ENCODE measurements at regions not wholly inside any gene's neighbourhood (a gene's known extent, or its start where the extent isn't known, plus 50 kb on each side); places are given as distances from the start of the nearest gene placed in this dataset.
"Not testable (repeated sequence)": the region's sequence is repeated elsewhere in the genome, so short reads cannot be mapped to it uniquely, and the experiment has no call there.

- TF ChIP-seq, protein P1, sequence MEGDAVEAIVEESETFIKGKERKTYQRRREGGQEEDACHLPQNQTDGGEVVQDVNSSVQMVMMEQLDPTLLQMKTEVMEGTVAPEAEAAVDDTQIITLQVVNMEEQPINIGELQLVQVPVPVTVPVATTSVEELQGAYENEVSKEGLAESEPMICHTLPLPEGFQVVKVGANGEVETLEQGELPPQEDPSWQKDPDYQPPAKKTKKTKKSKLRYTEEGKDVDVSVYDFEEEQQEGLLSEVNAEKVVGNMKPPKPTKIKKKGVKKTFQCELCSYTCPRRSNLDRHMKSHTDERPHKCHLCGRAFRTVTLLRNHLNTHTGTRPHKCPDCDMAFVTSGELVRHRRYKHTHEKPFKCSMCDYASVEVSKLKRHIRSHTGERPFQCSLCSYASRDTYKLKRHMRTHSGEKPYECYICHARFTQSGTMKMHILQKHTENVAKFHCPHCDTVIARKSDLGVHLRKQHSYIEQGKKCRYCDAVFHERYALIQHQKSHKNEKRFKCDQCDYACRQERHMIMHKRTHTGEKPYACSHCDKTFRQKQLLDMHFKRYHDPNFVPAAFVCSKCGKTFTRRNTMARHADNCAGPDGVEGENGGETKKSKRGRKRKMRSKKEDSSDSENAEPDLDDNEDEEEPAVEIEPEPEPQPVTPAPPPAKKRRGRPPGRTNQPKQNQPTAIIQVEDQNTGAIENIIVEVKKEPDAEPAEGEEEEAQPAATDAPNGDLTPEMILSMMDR (IDR thresholded peaks at IDR 0.05), result no peak
- H3K4me3 ChIP-seq, result no peak overlapping the region
- no peaks in the 10 kb centered on the region for H3K36me3 ChIP-seq
- DNase-seq, result no peak
- H3K4me1 ChIP-seq, result no peaks in the 10 kb centered on the region
- no peaks in the 10 kb centered on the region for H3K9me3 ChIP-seq
- H3K27ac ChIP-seq, result no peak overlapping the region
- intact Hi-C loops (cut with DNase I; ENCODE audit: low total_unique reads), result no loop called here
- H3K27me3 ChIP-seq, result no peaks in the 10 kb centered on the region
Observed at GRCh38 chr5:163889369-163889768, 383.9 kb downstream of the MAT2B start.

DNA sequence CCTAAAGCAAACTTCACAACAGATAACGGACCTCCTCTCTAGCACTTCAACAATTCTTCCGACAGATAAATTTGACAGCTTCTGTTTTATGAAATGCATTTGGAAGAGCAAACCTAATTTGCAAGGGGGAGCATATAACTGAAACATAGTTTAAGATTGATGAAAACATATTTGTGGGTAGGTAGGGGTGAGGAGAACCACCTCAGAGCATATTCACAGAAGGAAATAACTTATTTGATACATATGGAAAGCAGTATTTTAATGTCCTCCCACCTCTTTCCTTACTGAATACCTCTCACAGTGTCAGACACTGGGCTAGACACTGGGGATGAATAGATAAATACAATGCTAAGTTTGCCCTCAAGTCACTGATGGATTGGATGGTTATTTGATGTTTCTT, 384.8 kb downstream of the MAT2B start:
- H3K4me1 ChIP-seq, result no peaks in the 10 kb centered on the region
- H3K4me3 ChIP-seq, result no peak overlapping the region
- no peaks in the 10 kb centered on the region for H3K27me3 ChIP-seq
- H3K9me3 ChIP-seq, result no peaks in the 10 kb centered on the region
- no peak for DNase-seq
- intact Hi-C loops (cut with DNase I; ENCODE audit: low total_unique reads), result no loop called here
- H3K27ac ChIP-seq, result no peak overlapping the region
- no peaks in the 10 kb centered on the region for H3K36me3 ChIP-seq
- TF ChIP-seq, protein P1 (IDR thresholded peaks at IDR 0.05), result no peak

DNA sequence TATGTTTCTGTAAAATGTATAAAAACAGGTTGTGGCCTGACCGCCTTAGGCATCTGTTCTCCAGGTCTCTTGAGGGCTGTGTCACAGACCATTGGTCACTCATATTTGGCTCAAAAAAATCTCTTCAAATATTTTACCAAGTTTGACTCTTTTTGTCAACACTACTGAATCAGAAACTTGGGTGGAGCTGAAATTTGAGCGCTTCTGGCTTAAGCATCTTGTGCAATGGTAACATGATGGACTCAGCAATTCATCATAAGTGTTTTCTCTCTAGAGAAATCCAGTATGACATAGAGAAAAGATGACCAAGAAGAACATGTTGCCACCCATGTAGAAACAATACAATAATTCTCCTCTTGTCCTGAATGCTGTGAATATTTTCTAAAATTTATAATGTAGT, 387.9 kb downstream of the MAT2B start:
- TF ChIP-seq, protein P1 (IDR thresholded peaks at IDR 0.05), result no peak
- H3K36me3 ChIP-seq, result no peaks in the 10 kb centered on the region
- intact Hi-C loops (cut with DNase I; ENCODE audit: low total_unique reads), result no loop called here
- H3K4me1 ChIP-seq, result no peaks in the 10 kb centered on the region
- no peak overlapping the region for H3K4me3 ChIP-seq
- no peak overlapping the region for H3K27ac ChIP-seq
- H3K9me3 ChIP-seq, result no peaks in the 10 kb centered on the region
- no peaks in the 10 kb centered on the region for H3K27me3 ChIP-seq
- DNase-seq, result no peak

GRCh38 chr5:163894645-163895044, 389.2 kb downstream of the MAT2B start:
- TF ChIP-seq, protein P1 (IDR thresholded peaks at IDR 0.05), result no peak
- intact Hi-C loops (cut with DNase I; ENCODE audit: low total_unique reads), result no loop called here
- H3K27me3 ChIP-seq, result no peaks in the 10 kb centered on the region
- no peak overlapping the region for H3K27ac ChIP-seq
- no peaks in the 10 kb centered on the region for H3K4me1 ChIP-seq
- DNase-seq, result no peak
- no peak overlapping the region for H3K4me3 ChIP-seq
- H3K9me3 ChIP-seq, result no peaks in the 10 kb centered on the region
- no peaks in the 10 kb centered on the region for H3K36me3 ChIP-seq

DNA sequence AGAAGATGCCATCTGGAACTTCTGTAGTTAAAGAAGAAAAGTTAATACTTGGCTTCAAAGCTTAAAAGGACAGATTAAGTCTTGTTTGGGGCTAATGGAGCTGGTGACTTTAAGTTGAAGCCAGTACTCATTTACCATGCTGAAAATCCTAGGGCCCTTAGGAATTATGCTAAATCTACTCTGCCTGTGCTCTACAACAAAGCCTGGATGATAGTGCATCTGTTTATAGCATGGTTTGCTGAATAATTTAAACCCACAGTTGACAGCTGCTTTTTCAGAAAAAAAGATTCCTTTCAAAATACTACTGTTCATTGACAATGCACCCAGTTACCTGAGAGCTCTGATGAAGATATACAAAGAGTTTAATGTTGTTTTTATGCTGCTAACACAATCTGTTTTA, 393.5 kb downstream of the MAT2B start:
- H3K9me3 ChIP-seq, result peaks cover 0 to 5% (median 0%) of the 10 kb centered on the region in 3 donors
- H3K36me3 ChIP-seq, result no peaks in the 10 kb centered on the region
- no peak overlapping the region for H3K4me3 ChIP-seq
- TF ChIP-seq, protein P1 (IDR thresholded peaks at IDR 0.05), result no peak
- H3K4me1 ChIP-seq, result no peaks in the 10 kb centered on the region
- DNase-seq, result no peak
- H3K27ac ChIP-seq, result no peak overlapping the region
- H3K27me3 ChIP-seq, result no peaks in the 10 kb centered on the region
- intact Hi-C loops (cut with DNase I; ENCODE audit: low total_unique reads), result no loop called here

GRCh38 chr5:163907783-163908182, 402.4 kb downstream of the MAT2B start:
- H3K4me1 ChIP-seq; intact Hi-C loops (cut with DNase I; ENCODE audit: low total_unique reads); H3K27ac ChIP-seq; H3K27me3 ChIP-seq; DNase-seq; H3K9me3 ChIP-seq; H3K36me3 ChIP-seq; H3K4me3 ChIP-seq: not testable (repeated sequence)

Measured in tibial artery (tissue), 4 donors.